Uterus (tissue), 2 donors: ENCODE measurements at regions not wholly inside any gene's neighbourhood (a gene's known extent, or its start where the extent isn't known, plus 50 kb on each side); places are given as distances from the start of the nearest gene placed in this dataset.

Experiments used
- CTCF ChIP-seq, 4 experiments: fragments of 200-600 bp in 2 of 4; fragments of 450-650 bp in 2 of 4; sonication (generic) in 2 of 4; IDR thresholded peaks; one replicate each; pipeline ENCODE4 v1.5.1; 2016 to 2019; ENCODE audit warnings: antibody characterized with exemption in 4 of 4, mild to moderate bottlenecking in 2 of 4, moderate library complexity in 1 of 4
- POLR2A ChIP-seq, 2 donors: fragments of 450-650 bp; IDR thresholded peaks; one replicate each; pipeline ENCODE4 v1.6.1; 2016; ENCODE audit warnings: antibody characterized with exemption in 2 of 2, mild to moderate bottlenecking in 1 of 2, moderate library complexity in 1 of 2

- TF ChIP-seq CTCF (IDR thresholded peaks at IDR 0.05) (no peak), POLR2A (IDR thresholded peaks at IDR 0.05) (no peak)
Measured at GRCh38 chr5:165892383-165892782, 2387.0 kb downstream of the MAT2B start.
